ENCODE measurements at regions not wholly inside any gene's neighbourhood (a gene's known extent, or its start where the extent isn't known, plus 50 kb on each side); places are given as distances from the start of the nearest gene placed in this dataset.

- Mint-ChIP-seq H3K27ac (no peak overlapping the region), H3K4me1 (peaks cover 13% of the 10 kb centered on the region), H3K4me3 (no peak overlapping the region), H3K9me3 (peaks cover 11% of the 10 kb centered on the region), H3K27me3 (ENCODE audit: low read depth) (peaks cover 12% of the 10 kb centered on the region), H3K36me3 (ENCODE audit: low read depth) (no peaks in the 10 kb centered on the region)
- TF ChIP-seq CTCF (IDR thresholded peaks at IDR 0.05; ENCODE audit: unreplicated experiment in 3 of 3) = no peak
Observed at GRCh38 chr1:232689711-232690110, 59.8 kb upstream of the SIPA1L2 start.

- Mint-ChIP-seq H3K27ac (peak overlapping the region; percentile 35 to 88 (median 76)), H3K4me1 (peaks cover 11% of the 10 kb centered on the region), H3K4me3 (no peak overlapping the region), H3K36me3 (ENCODE audit: low read depth) (no peaks in the 10 kb centered on the region), H3K9me3 (peaks cover 11% of the 10 kb centered on the region), H3K27me3 (ENCODE audit: low read depth) (peaks cover 12% of the 10 kb centered on the region)
- no peak for TF ChIP-seq CTCF (IDR thresholded peaks at IDR 0.05; ENCODE audit: unreplicated experiment in 3 of 3)
Observed at GRCh38 chr1:232690285-232690935, 60.5 kb upstream of the SIPA1L2 start.

- Mint-ChIP-seq H3K36me3 (ENCODE audit: low read depth) (no peaks in the 10 kb centered on the region), H3K4me3 (no peak overlapping the region), H3K27me3 (ENCODE audit: low read depth) (peaks cover 17% of the 10 kb centered on the region), H3K27ac (no peak overlapping the region), H3K9me3 (peaks cover under 1% of the 10 kb centered on the region), H3K4me1 (peaks cover 20% of the 10 kb centered on the region)
- TF ChIP-seq CTCF (IDR thresholded peaks at IDR 0.05; ENCODE audit: unreplicated experiment in 3 of 3) = no peak
Observed at GRCh38 chr1:232694475-232694874, 64.5 kb upstream of the SIPA1L2 start.

- no peaks in the 10 kb centered on the region for H3K36me3 Mint-ChIP-seq (ENCODE audit: low read depth)
- no peak for TF ChIP-seq CTCF (IDR thresholded peaks at IDR 0.05; ENCODE audit: unreplicated experiment in 3 of 3)
Observed at GRCh38 chr1:232695621-232696385, 65.9 kb upstream of the SIPA1L2 start.

GRCh38 chr1:232696466-232696865, 66.5 kb upstream of the SIPA1L2 start:
- no peak overlapping the region for H3K27ac Mint-ChIP-seq
- no peak overlapping the region for H3K4me3 Mint-ChIP-seq
- peaks cover 16% of the 10 kb centered on the region for H3K27me3 Mint-ChIP-seq (ENCODE audit: low read depth)
- TF ChIP-seq CTCF (IDR thresholded peaks at IDR 0.05; ENCODE audit: unreplicated experiment in 3 of 3) = no peak
- peaks cover 9% of the 10 kb centered on the region for H3K4me1 Mint-ChIP-seq
- H3K9me3 Mint-ChIP-seq = no peaks in the 10 kb centered on the region
- H3K36me3 Mint-ChIP-seq (ENCODE audit: low read depth) = no peaks in the 10 kb centered on the region

More at GRCh38 chr1:232695621-232696385, 65.9 kb upstream of the SIPA1L2 start:
- no peak overlapping the region for H3K4me3 Mint-ChIP-seq
- H3K27ac Mint-ChIP-seq = no peak overlapping the region
- H3K4me1 Mint-ChIP-seq = peaks cover 9% of the 10 kb centered on the region
- H3K27me3 Mint-ChIP-seq (ENCODE audit: low read depth) = peaks cover 17% of the 10 kb centered on the region
- H3K9me3 Mint-ChIP-seq = no peaks in the 10 kb centered on the region

Data from nephron (organoid).